Activated T-cell treated with anti-CD3 and anti-CD28 coated beads, Interleukin-2, amount 50 U/mL, for 24 hours (primary cell): ENCODE measurements at regions not wholly inside any gene's neighbourhood (a gene's known extent, or its start where the extent isn't known, plus 50 kb on each side); places are given as distances from the start of the nearest gene placed in this dataset.

Experiments
- DNase-seq: peaks from one replicate; pipeline ENCODE4 v3.0.0-alpha.2; 2020
- H3K27ac Mint-ChIP-seq: 2 replicates; pipeline ENCODE4 v1.8.0; 2020; ENCODE audit warnings: mild to moderate bottlenecking, mixed read lengths
- H3K27me3 Mint-ChIP-seq: 2 replicates; pipeline ENCODE4 v1.8.0; 2020; ENCODE audit warnings: mixed read lengths
- H3K36me3 Mint-ChIP-seq: 2 replicates; pipeline ENCODE4 v1.8.0; 2020; ENCODE audit warnings: low read depth, mixed read lengths
- H3K4me1 Mint-ChIP-seq: 2 replicates; pipeline ENCODE4 v1.8.0; 2020; ENCODE audit warnings: low read depth, mixed read lengths
- H3K4me3 Mint-ChIP-seq: 2 replicates; pipeline ENCODE4 v1.8.0; 2020; ENCODE audit warnings: mild to moderate bottlenecking, moderate library complexity, mixed read lengths
- H3K9me3 Mint-ChIP-seq: 2 replicates; pipeline ENCODE4 v1.8.0; 2020; ENCODE audit warnings: mixed read lengths

DNA sequence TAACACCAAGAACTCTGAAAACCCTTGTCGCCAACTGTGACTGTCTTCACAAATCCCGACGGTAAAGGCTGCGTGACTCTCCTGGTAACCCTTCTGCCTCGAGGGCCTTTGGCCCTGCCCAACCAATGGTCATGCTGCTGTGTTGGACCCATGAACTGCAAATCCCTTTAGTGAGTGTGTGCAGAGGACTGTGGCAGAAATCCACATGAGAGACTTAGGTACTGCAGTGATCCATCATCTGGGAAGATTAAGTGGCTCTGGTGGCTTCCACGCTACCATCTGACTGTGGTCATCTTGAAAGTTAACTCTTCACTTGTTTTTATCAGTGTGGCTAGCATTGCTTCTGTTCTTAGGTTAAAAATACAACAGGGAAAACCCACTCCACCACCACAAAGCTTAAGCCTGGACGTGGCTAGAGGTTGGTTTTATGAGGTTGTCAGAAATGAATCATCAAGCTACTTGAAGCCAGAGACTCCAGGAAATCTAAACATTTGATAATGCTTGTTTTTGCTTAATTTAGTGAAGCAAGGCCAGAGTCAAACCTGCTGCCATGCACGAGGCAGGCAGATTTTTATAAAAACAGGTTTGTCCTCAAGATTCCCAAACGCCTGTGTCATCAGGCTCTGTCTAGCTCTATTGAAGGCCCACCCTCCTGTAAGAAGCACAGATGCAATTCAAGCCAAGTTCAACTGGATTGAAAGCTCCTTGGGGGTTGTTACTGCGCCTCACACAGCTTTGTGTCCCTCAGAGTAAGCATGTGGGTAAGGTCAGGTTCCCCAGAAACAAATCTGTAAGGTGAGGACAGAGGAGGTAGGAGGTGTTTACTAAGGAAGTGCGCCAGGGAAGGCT lies 52.7 kb upstream of the ERCC6L2 start:
- Mint-ChIP-seq H3K36me3 (no peaks in the 10 kb centered on the region), H3K4me1 (peaks cover 21% of the 10 kb centered on the region), H3K9me3 (no peaks in the 10 kb centered on the region), H3K27me3 (peaks cover 9% of the 10 kb centered on the region), H3K27ac (peak overlapping the region; percentile 27), H3K4me3 (no peak overlapping the region)
- peak; percentile 42 for DNase-seq

- no peak for DNase-seq
- no peak overlapping the region for H3K4me3 Mint-ChIP-seq
- H3K27me3 Mint-ChIP-seq, result peaks cover 5% of the 10 kb centered on the region
- no peaks in the 10 kb centered on the region for H3K36me3 Mint-ChIP-seq
- H3K9me3 Mint-ChIP-seq, result no peaks in the 10 kb centered on the region
- H3K4me1 Mint-ChIP-seq, result peaks cover 21% of the 10 kb centered on the region
- H3K27ac Mint-ChIP-seq, result no peak overlapping the region
These were observed 53.5 kb upstream of the ERCC6L2 start for GRCh38 chr9:95822015-95822414.

- Mint-ChIP-seq H3K27me3 (no peaks in the 10 kb centered on the region), H3K36me3 (no peaks in the 10 kb centered on the region), H3K9me3 (no peaks in the 10 kb centered on the region), H3K27ac (no peak overlapping the region), H3K4me1 (peaks cover 20% of the 10 kb centered on the region), H3K4me3 (no peak overlapping the region)
- DNase-seq, result no peak
These were observed 55.4 kb upstream of the ERCC6L2 start for GRCh38 chr9:95820074-95820473.

GRCh38 chr9:95819636-95820035 lies 55.9 kb upstream of the ERCC6L2 start:
- Mint-ChIP-seq H3K36me3 (no peaks in the 10 kb centered on the region), H3K27ac (no peak overlapping the region), H3K27me3 (no peaks in the 10 kb centered on the region), H3K4me1 (peaks cover 20% of the 10 kb centered on the region), H3K9me3 (no peaks in the 10 kb centered on the region), H3K4me3 (no peak overlapping the region)
- DNase-seq, result no peak

DNA sequence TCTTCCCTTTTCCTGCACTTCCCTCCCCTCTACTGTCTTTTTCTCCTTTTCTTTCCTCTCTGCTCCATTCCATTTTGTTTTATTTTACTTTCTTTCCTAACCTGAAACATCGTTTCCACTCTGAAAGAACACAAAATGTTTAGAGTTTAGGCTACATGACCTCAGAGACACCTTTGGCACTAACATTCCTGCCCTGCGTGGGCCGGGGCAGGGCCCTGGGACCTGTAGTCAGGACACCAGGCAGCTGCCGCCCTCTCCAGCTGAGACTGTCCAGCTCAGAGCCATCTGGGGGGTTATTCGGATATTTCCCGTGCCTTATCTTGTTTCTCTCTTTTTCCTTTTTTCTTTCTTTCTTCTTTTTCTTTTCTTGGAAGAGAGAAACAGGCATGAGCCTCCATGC lies 58.3 kb upstream of the ERCC6L2 start:
- no peak for DNase-seq
- Mint-ChIP-seq H3K36me3 (peaks cover 3% of the 10 kb centered on the region), H3K4me3 (no peak overlapping the region), H3K27ac (no peak overlapping the region), H3K4me1 (peaks cover 4% of the 10 kb centered on the region), H3K9me3 (no peaks in the 10 kb centered on the region), H3K27me3 (no peaks in the 10 kb centered on the region)

DNA sequence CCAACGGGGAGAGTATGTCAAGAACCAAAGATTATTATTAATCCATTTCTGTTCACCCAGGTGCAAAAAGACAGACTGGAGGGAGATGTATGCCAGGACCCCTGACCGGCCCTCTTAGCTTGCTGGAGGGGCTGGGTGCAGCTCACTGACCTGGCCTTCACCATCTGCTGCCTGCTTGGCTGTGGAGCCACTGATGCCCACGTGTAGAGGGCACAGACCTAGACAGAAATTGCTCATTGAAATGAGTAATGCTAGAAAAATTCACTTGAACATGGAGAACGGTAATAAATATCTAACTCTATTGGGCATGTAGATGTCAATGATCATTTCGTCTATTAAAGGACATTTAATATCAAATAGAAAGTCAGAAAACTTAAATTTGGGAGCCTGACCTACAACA lies 58.8 kb upstream of the ERCC6L2 start:
- H3K4me1 Mint-ChIP-seq, result peaks cover 1% of the 10 kb centered on the region
- H3K27me3 Mint-ChIP-seq, result no peaks in the 10 kb centered on the region
- DNase-seq, result no peak
- no peaks in the 10 kb centered on the region for H3K9me3 Mint-ChIP-seq
- no peak overlapping the region for H3K4me3 Mint-ChIP-seq
- H3K27ac Mint-ChIP-seq, result no peak overlapping the region
- peaks cover 3% of the 10 kb centered on the region for H3K36me3 Mint-ChIP-seq

DNA sequence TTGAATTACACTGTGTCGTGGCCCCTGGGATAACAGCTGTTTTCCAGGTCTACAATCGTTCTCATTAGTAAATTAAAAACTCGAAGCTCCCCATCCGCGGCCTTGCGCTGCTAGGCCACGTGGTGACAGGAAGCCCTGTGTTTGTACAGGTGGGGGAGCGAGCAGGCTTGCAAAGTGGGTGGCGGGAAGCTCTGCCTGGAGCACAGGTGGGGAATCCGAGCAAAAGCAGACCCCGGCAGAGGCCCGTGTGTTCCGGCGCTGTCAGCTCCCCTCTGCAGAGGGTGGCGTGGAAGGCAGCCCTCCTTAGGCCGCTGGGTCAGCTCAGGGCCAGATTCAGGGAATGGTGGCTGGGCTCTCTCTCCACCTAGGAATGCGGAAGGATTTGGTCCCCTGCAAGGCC lies 59.5 kb upstream of the ERCC6L2 start:
- no peak for DNase-seq
- H3K27ac Mint-ChIP-seq, result no peak overlapping the region
- H3K4me1 Mint-ChIP-seq, result no peaks in the 10 kb centered on the region
- no peaks in the 10 kb centered on the region for H3K27me3 Mint-ChIP-seq
- H3K9me3 Mint-ChIP-seq, result no peaks in the 10 kb centered on the region
- H3K36me3 Mint-ChIP-seq, result peaks cover 3% of the 10 kb centered on the region
- H3K4me3 Mint-ChIP-seq, result no peak overlapping the region

GRCh38 chr9:95815133-95815532 lies 60.4 kb upstream of the ERCC6L2 start:
- Mint-ChIP-seq H3K27me3 (no peaks in the 10 kb centered on the region), H3K36me3 (peaks cover 3% of the 10 kb centered on the region), H3K27ac (no peak overlapping the region), H3K4me1 (peaks cover 3% of the 10 kb centered on the region), H3K4me3 (no peak overlapping the region), H3K9me3 (no peaks in the 10 kb centered on the region)
- DNase-seq, result no peak

DNA sequence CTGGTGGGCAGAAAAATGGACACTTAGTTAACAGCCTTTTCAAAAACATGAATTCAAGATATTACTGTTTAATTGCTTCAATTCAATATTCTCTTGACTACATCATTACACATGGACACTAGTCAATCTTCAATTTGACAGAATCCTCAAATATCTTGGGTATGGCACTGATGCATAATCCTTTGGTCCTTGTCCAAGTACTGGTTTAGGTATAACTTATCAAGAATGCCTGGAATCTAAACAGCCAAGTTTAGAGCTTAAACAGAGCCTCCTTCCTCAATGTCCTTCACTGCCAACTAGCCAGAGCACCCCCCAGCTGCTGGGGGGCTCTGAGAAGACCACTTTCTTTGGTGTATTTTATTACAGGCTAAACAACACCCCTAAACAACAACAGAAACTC lies 61.6 kb upstream of the ERCC6L2 start:
- no peak overlapping the region for H3K4me3 Mint-ChIP-seq
- no peaks in the 10 kb centered on the region for H3K9me3 Mint-ChIP-seq
- DNase-seq, result no peak
- peaks cover 13% of the 10 kb centered on the region for H3K4me1 Mint-ChIP-seq
- no peaks in the 10 kb centered on the region for H3K27me3 Mint-ChIP-seq
- peaks cover 3% of the 10 kb centered on the region for H3K36me3 Mint-ChIP-seq
- H3K27ac Mint-ChIP-seq, result no peak overlapping the region

DNA sequence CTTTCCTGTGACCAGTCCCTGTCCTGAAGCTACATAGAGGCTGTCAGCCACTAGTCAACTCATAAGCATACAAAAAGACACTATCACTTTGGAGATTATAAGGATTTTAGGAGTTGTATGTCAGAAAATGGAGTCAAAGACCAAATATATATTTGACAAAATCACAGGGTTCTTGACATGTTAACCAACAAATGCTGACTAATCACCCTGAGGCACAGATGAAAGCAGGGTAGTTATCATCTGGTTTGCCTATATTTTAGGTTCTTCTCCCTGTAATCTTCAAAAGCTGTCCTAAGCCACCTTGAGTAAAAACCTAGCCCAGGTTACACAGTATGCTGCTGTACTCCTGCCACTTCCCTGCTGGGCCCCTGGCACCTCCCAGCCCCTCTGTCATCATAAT lies 64.7 kb upstream of the ERCC6L2 start:
- no peak overlapping the region for H3K4me3 Mint-ChIP-seq
- DNase-seq, result no peak
- H3K4me1 Mint-ChIP-seq, result peaks cover 33% of the 10 kb centered on the region
- H3K9me3 Mint-ChIP-seq, result no peaks in the 10 kb centered on the region
- peaks cover 10% of the 10 kb centered on the region for H3K27me3 Mint-ChIP-seq
- H3K36me3 Mint-ChIP-seq, result peaks cover 3% of the 10 kb centered on the region
- H3K27ac Mint-ChIP-seq, result no peak overlapping the region

DNA sequence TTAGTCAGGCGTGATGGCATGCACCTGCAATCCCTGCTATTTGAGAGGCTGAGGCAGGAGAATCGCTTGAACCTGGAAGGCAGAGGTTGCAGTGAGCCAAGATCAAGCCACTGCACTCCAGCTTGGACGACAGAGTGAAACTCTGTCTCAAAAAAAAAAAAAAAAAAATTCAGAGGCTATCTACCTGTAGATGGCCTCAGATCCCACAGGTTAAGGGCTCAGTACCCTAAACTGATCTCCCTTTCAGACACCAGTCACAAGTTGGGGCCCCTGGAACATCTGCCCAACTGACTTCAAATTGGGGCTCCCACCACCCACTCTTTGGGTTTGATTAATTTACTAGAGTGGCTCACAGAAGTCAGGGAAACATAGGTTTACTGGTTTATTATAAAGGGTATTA lies 65.4 kb upstream of the ERCC6L2 start:
- peaks cover 33% of the 10 kb centered on the region for H3K4me1 Mint-ChIP-seq
- no peak overlapping the region for H3K27ac Mint-ChIP-seq
- peaks cover 10% of the 10 kb centered on the region for H3K27me3 Mint-ChIP-seq
- peaks cover 3% of the 10 kb centered on the region for H3K36me3 Mint-ChIP-seq
- no peak for DNase-seq
- H3K4me3 Mint-ChIP-seq, result no peak overlapping the region
- no peaks in the 10 kb centered on the region for H3K9me3 Mint-ChIP-seq

- H3K4me3 Mint-ChIP-seq, result no peak overlapping the region
- H3K27ac Mint-ChIP-seq, result no peak overlapping the region
- no peaks in the 10 kb centered on the region for H3K9me3 Mint-ChIP-seq
- H3K36me3 Mint-ChIP-seq, result peaks cover 3% of the 10 kb centered on the region
- peaks cover 33% of the 10 kb centered on the region for H3K4me1 Mint-ChIP-seq
- peaks cover 10% of the 10 kb centered on the region for H3K27me3 Mint-ChIP-seq
- no peak for DNase-seq
These were observed 65.8 kb upstream of the ERCC6L2 start for GRCh38 chr9:95809686-95810085.

- Mint-ChIP-seq H3K27ac (no peak overlapping the region), H3K4me1 (peaks cover 33% of the 10 kb centered on the region), H3K36me3 (no peaks in the 10 kb centered on the region), H3K27me3 (peaks cover 20% of the 10 kb centered on the region), H3K9me3 (no peaks in the 10 kb centered on the region), H3K4me3 (no peak overlapping the region)
- no peak for DNase-seq
These were observed 67.5 kb upstream of the ERCC6L2 start for GRCh38 chr9:95808011-95808410.

GRCh38 chr9:95807326-95807947 lies 68.1 kb upstream of the ERCC6L2 start:
- Mint-ChIP-seq H3K4me3 (no peak overlapping the region), H3K36me3 (no peaks in the 10 kb centered on the region), H3K4me1 (peaks cover 33% of the 10 kb centered on the region), H3K27ac (no peak overlapping the region), H3K9me3 (no peaks in the 10 kb centered on the region), H3K27me3 (peaks cover 21% of the 10 kb centered on the region)
- DNase-seq, result no peak

DNA sequence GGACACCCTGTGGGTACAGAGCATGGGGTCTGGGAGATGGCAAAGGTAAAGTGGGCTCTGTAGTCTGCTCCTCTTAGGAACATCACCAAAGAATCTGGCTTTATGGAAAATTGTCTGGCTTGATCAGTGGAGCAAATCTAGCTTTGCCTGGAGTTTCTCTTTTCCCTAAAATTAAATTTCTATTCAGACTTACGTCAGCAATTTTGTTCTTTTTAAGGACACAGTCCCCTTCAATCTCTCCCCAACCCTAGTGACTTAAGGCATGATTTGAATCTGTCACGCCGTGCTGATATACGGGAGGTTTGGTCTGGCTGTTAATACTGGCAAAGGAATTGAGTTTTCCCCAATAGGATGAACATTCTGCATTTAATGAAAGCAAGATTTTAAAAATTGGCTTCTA lies 72.3 kb upstream of the ERCC6L2 start:
- H3K4me1 Mint-ChIP-seq, result peaks cover 18% of the 10 kb centered on the region
- DNase-seq, result no peak
- no peak overlapping the region for H3K27ac Mint-ChIP-seq
- H3K27me3 Mint-ChIP-seq, result peaks cover 30% of the 10 kb centered on the region
- no peaks in the 10 kb centered on the region for H3K36me3 Mint-ChIP-seq
- peaks cover 2% of the 10 kb centered on the region for H3K9me3 Mint-ChIP-seq
- H3K4me3 Mint-ChIP-seq, result no peak overlapping the region
